Activated T-cell treated with anti-CD3 and anti-CD28 coated beads, Interleukin-2, amount 50 U/mL, for 72 hours (primary cell): ENCODE measurements at regions not wholly inside any gene's neighbourhood (a gene's known extent, or its start where the extent isn't known, plus 50 kb on each side); places are given as distances from the start of the nearest gene placed in this dataset.

ENCODE experiments used
- ATAC-seq, 2 donors: fragments of 150-1000 bp; cut with Tn5 transposase; replicated peaks in 1 of 2; 2 replicates each; pipeline ENCODE4 v1.10.0; 2021; ENCODE audit warnings: moderate library complexity in 2 of 2, mild to moderate bottlenecking in 1 of 2
- DNase-seq, 2 donors: peaks; one replicate each; pipeline ENCODE4 v3.0.0; 2021 to 2022; ENCODE audit warnings: mixed read lengths in 1 of 2
- H3K27ac Mint-ChIP-seq: one replicate; pipeline ENCODE4 v1.8.0; 2022; ENCODE audit warnings: mild to moderate bottlenecking, moderate library complexity, mixed read lengths
- H3K27me3 Mint-ChIP-seq: one replicate; pipeline ENCODE4 v1.8.0; 2022; ENCODE audit warnings: low read depth, mixed read lengths
- H3K36me3 Mint-ChIP-seq, 2 donors: one replicate each; pipeline ENCODE4 v1.8.0; 2022; ENCODE audit warnings: mixed read lengths in 2 of 2, mild to moderate bottlenecking in 1 of 2; ENCODE audit not compliant: insufficient read depth in 2 of 2
- H3K4me1 Mint-ChIP-seq: one replicate; pipeline ENCODE4 v1.8.0; 2022; ENCODE audit warnings: low read depth, mixed read lengths
- H3K4me3 Mint-ChIP-seq, 2 donors: one replicate each; pipeline ENCODE4 v1.8.0; 2022; ENCODE audit warnings: mild to moderate bottlenecking in 2 of 2, mixed read lengths in 2 of 2, moderate library complexity in 2 of 2
- H3K9me3 Mint-ChIP-seq, 2 donors: one replicate each; pipeline ENCODE4 v1.8.0; 2022; ENCODE audit warnings: mixed read lengths in 2 of 2

GRCh38 chr10:130742941-130743675 is 568.4 kb downstream of the TCERG1L start:
- no peaks in the 10 kb centered on the region for H3K27me3 Mint-ChIP-seq

DNA sequence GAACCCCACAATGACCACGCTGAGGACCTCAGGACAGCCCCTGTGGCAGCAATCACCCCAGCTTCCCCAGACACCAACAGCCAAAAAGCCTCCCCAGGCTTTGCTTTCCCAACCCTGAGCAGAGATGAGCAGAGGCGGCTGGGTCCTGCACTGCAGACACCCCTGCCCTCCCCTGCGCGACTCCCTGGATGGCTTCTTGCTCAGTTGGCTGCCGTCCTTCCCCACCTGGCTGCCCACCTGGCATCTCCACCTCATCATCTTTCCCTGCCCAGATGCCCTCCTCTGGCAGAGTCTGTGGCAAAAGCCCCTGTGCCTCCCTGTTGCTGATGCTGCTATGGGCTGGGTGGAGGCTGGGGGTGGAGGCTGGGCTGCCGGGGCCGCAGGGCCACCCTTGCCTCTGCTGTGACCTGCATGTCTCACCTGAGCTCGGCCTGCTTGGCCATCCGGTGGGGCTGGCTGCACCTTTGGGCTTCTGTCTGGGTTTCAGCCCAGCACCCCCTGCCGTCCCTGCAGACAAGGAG is 567.7 kb downstream of the TCERG1L start:
- H3K27ac Mint-ChIP-seq, result no peak overlapping the region
- ATAC-seq (no peak), DNase-seq (no peak)
- H3K4me1 Mint-ChIP-seq, result no peaks in the 10 kb centered on the region
- no peaks in the 10 kb centered on the region for H3K36me3 Mint-ChIP-seq
- no peak overlapping the region for H3K4me3 Mint-ChIP-seq
- no peaks in the 10 kb centered on the region for H3K27me3 Mint-ChIP-seq
- H3K9me3 Mint-ChIP-seq, result no peaks in the 10 kb centered on the region

More at GRCh38 chr10:130742941-130743675, 568.4 kb downstream of the TCERG1L start:
- Mint-ChIP-seq H3K36me3 (no peaks in the 10 kb centered on the region), H3K27ac (no peak overlapping the region), H3K4me3 (no peak overlapping the region), H3K4me1 (no peaks in the 10 kb centered on the region), H3K9me3 (no peaks in the 10 kb centered on the region)
- no peak for DNase-seq
- ATAC-seq, result no peak

GRCh38 chr10:130744631-130745030 is 566.9 kb downstream of the TCERG1L start:
- H3K4me3 Mint-ChIP-seq, result no peak overlapping the region

GRCh38 chr10:130745251-130745650 is 566.3 kb downstream of the TCERG1L start:
- Mint-ChIP-seq H3K27me3 (no peaks in the 10 kb centered on the region), H3K27ac (no peak overlapping the region)
- no peak for ATAC-seq

More at GRCh38 chr10:130744631-130745030, 566.9 kb downstream of the TCERG1L start:
- Mint-ChIP-seq H3K27me3 (no peaks in the 10 kb centered on the region), H3K27ac (no peak overlapping the region), H3K36me3 (no peaks in the 10 kb centered on the region), H3K4me1 (no peaks in the 10 kb centered on the region), H3K9me3 (no peaks in the 10 kb centered on the region)
- DNase-seq (no peak), ATAC-seq (no peak)

DNA sequence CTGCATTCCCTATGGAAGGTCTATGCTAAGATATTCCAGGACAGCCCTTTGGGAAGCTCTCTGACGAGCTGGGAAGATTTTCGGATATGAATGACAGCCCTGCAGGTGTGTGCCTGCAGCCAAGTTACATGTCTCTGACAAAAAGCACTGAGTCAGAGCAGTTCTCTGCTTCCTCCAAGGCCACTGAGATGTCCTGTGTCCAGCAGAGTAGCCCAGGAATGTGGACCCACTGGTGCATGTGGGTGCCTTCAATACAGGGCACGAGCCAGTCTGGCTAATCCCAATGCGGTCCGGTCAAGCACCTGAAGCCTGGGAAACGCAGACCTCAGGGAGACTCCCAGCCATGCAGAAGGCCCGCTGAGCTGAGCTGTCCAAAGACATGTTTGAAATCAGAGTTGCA is 565.7 kb downstream of the TCERG1L start:
- no peak for ATAC-seq
- no peak for DNase-seq
- H3K9me3 Mint-ChIP-seq, result no peaks in the 10 kb centered on the region
- H3K4me3 Mint-ChIP-seq, result no peak overlapping the region
- H3K27me3 Mint-ChIP-seq, result no peaks in the 10 kb centered on the region
- no peaks in the 10 kb centered on the region for H3K36me3 Mint-ChIP-seq
- no peak overlapping the region for H3K27ac Mint-ChIP-seq
- no peaks in the 10 kb centered on the region for H3K4me1 Mint-ChIP-seq

More at GRCh38 chr10:130745251-130745650, 566.3 kb downstream of the TCERG1L start:
- Mint-ChIP-seq H3K9me3 (no peaks in the 10 kb centered on the region), H3K36me3 (no peaks in the 10 kb centered on the region), H3K4me1 (no peaks in the 10 kb centered on the region), H3K4me3 (no peak overlapping the region)
- no peak for DNase-seq

- Mint-ChIP-seq H3K27ac (no peak overlapping the region), H3K4me3 (no peak overlapping the region), H3K36me3 (no peaks in the 10 kb centered on the region), H3K4me1 (no peaks in the 10 kb centered on the region), H3K27me3 (no peaks in the 10 kb centered on the region), H3K9me3 (no peaks in the 10 kb centered on the region)
- DNase-seq, result no peak
- ATAC-seq, result no peak
These were observed 565.2 kb downstream of the TCERG1L start for GRCh38 chr10:130746311-130746710.

DNA sequence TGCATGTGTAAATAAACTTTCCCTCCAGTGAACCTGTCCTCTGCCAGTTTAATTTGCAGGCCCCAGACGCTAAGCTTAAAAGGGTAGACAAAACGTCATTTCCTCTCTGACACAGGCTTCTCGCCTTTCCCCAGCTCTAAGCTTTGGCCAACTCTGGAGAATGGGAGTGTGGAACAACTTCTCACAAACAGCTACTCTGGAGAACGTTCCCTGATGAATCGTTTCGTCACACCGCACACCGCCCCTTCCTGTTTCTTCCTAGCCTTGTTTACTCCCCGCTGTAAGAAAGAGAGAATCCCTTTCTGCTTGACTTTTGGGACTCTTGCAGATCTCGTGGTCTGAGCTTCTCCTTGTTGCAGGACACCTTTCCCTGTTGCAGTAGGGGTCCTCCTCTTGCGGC is 564.2 kb downstream of the TCERG1L start:
- H3K9me3 Mint-ChIP-seq, result no peaks in the 10 kb centered on the region
- no peaks in the 10 kb centered on the region for H3K36me3 Mint-ChIP-seq

GRCh38 chr10:130747946-130748345 is 563.6 kb downstream of the TCERG1L start:
- ATAC-seq, result no peak
- H3K27me3 Mint-ChIP-seq, result no peaks in the 10 kb centered on the region

More for the DNA sequence above, 564.2 kb downstream of the TCERG1L start:
- Mint-ChIP-seq H3K27me3 (no peaks in the 10 kb centered on the region), H3K27ac (no peak overlapping the region), H3K4me3 (no peak overlapping the region), H3K4me1 (no peaks in the 10 kb centered on the region)
- no peak for DNase-seq
- no peak for ATAC-seq

GRCh38 chr10:130748409-130749057 is 563.0 kb downstream of the TCERG1L start:
- Mint-ChIP-seq H3K4me3 (no peak overlapping the region), H3K9me3 (no peaks in the 10 kb centered on the region), H3K4me1 (no peaks in the 10 kb centered on the region), H3K36me3 (no peaks in the 10 kb centered on the region), H3K27ac (no peak overlapping the region), H3K27me3 (no peaks in the 10 kb centered on the region)
- DNase-seq (no peak), ATAC-seq (no peak)

More at GRCh38 chr10:130747946-130748345, 563.6 kb downstream of the TCERG1L start:
- DNase-seq, result no peak
- Mint-ChIP-seq H3K4me1 (no peaks in the 10 kb centered on the region), H3K4me3 (no peak overlapping the region), H3K36me3 (no peaks in the 10 kb centered on the region), H3K9me3 (no peaks in the 10 kb centered on the region), H3K27ac (no peak overlapping the region)

DNA sequence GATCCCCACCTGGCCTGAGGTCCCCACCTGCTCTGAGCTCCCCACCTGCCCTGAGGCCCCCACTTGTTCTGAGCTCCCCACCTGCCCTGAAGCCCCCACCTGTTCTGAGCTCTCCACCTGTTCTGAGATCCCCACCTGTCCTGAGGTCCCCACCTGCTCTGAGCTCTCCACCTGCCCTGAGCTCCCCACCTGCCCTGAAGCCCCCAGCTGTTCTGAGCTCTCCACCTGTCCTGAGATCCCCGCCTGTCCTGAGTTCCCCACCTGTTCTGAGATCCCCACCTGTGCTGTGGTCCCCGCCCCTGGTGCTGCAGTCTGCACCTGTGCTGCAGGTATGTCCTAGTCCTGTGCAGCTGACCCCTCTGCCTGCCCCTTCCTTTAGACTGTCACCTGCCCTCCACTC is 561.6 kb downstream of the TCERG1L start:
- no peak for DNase-seq
- Mint-ChIP-seq H3K4me1 (no peaks in the 10 kb centered on the region), H3K4me3 (no peak overlapping the region), H3K27ac (no peak overlapping the region), H3K36me3 (peaks cover 0 to 2% of the 10 kb centered on the region in 2 donors), H3K9me3 (peaks cover 2 to 3% of the 10 kb centered on the region in 2 donors), H3K27me3 (no peaks in the 10 kb centered on the region)
- no peak for ATAC-seq

DNA sequence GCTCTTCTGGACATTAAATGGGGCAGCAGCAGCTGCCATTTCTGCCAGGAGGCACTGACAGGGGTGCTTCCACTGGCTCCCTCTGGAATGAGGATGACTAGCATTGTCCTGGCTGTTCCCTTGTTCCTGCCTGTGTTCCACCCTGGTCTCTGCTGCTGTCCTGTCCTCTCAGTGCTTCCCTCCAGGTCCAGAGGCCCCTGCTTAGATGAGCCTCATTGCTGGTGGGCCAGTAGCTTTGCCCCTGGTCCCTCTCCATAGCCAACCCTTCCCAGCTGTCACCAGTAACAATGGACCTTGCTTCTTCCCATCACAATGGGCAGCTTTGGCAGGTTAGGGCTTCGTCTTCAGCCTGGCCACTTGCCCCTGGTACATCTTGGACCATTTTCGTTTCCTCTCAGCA is 561.1 kb downstream of the TCERG1L start:
- no peaks in the 10 kb centered on the region for H3K27me3 Mint-ChIP-seq
- no peak for ATAC-seq

GRCh38 chr10:130751106-130751840 is 560.2 kb downstream of the TCERG1L start:
- Mint-ChIP-seq H3K4me3 (no peak overlapping the region), H3K27ac (no peak overlapping the region), H3K9me3 (peaks cover 4 to 5% of the 10 kb centered on the region in 2 donors), H3K36me3 (peaks cover 0 to 5% of the 10 kb centered on the region in 2 donors), H3K27me3 (no peaks in the 10 kb centered on the region), H3K4me1 (no peaks in the 10 kb centered on the region)
- ATAC-seq (no peak), DNase-seq (no peak)

More for the DNA sequence above, 561.1 kb downstream of the TCERG1L start:
- Mint-ChIP-seq H3K9me3 (peaks cover 4% of the 10 kb centered on the region in 2 donors), H3K4me3 (no peak overlapping the region), H3K4me1 (no peaks in the 10 kb centered on the region), H3K27ac (no peak overlapping the region), H3K36me3 (peaks cover 0 to 5% of the 10 kb centered on the region in 2 donors)
- no peak for DNase-seq

DNA sequence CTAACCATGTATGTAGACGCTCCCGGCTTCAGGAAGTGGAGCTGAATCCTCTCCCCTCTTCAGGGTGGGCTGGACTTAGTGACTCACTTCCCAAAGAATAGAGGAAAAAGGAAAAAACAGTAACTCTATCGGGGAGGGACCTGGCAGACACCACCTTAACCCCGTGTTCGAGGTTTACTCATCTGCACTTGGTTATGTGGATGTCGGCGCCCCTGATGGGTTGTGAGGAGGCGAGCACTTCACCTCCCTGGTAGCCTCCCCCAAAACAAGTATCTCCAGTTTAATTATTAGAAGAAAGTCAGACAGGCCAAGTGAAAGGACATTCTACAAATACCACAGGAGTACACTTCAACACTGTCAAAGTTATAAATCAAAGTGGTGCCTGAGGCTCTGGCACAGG is 559.7 kb downstream of the TCERG1L start:
- Mint-ChIP-seq H3K4me3 (no peak overlapping the region), H3K27ac (no peak overlapping the region), H3K36me3 (peaks cover 0 to 5% of the 10 kb centered on the region in 2 donors), H3K4me1 (no peaks in the 10 kb centered on the region), H3K9me3 (peaks cover 4 to 5% of the 10 kb centered on the region in 2 donors), H3K27me3 (no peaks in the 10 kb centered on the region)
- DNase-seq, result no peak
- ATAC-seq, result no peak
